HG03460 (cell line): ENCODE measurements at regions not wholly inside any gene's neighbourhood (a gene's known extent, or its start where the extent isn't known, plus 50 kb on each side); places are given as distances from the start of the nearest gene placed in this dataset.
"Not testable (repeated sequence)": the region's sequence is repeated elsewhere in the genome, so short reads cannot be mapped to it uniquely, and the experiment has no call there.

Experiments used
- ATAC-seq: cut with Tn5 transposase; IDR thresholded peaks from one replicate; pipeline ENCODE4 v1.9.1; 2021; ENCODE audit not compliant: unreplicated experiment

GRCh38 chr7:149569726-149570422 lies 72.3 kb upstream of the ZNF746 start:
- no peak for ATAC-seq

GRCh38 chr7:149569025-149569725 lies 71.6 kb upstream of the ZNF746 start:
- no peak for ATAC-seq

- no peak for ATAC-seq
Observed at GRCh38 chr7:149568218-149568617, 70.6 kb upstream of the ZNF746 start.

- ATAC-seq: no peak
Observed at GRCh38 chr7:149566103-149566502, 68.5 kb upstream of the ZNF746 start.

- no peak for ATAC-seq
Observed at GRCh38 chr7:149565096-149565382, 67.4 kb upstream of the ZNF746 start.

GRCh38 chr7:149564340-149565095 lies 66.9 kb upstream of the ZNF746 start:
- ATAC-seq: no peak

GRCh38 chr7:149562602-149563001 lies 65.0 kb upstream of the ZNF746 start:
- no peak for ATAC-seq

GRCh38 chr7:149561072-149561471 lies 63.5 kb upstream of the ZNF746 start:
- no peak for ATAC-seq

- no peak for ATAC-seq
Observed at GRCh38 chr7:149559711-149560110, 62.1 kb upstream of the ZNF746 start.

- no peak for ATAC-seq
Observed at GRCh38 chr7:149558149-149558861, 60.7 kb upstream of the ZNF746 start.

- ATAC-seq: not testable (repeated sequence)
Observed at GRCh38 chr7:149556525-149556924, 58.9 kb upstream of the ZNF746 start.

- not testable (repeated sequence) for ATAC-seq
Observed at GRCh38 chr7:149554821-149555220, 57.2 kb upstream of the ZNF746 start.

- not testable (repeated sequence) for ATAC-seq
Observed at GRCh38 chr7:149553991-149554390, 56.4 kb upstream of the ZNF746 start.

GRCh38 chr7:149552799-149553198 lies 55.2 kb upstream of the ZNF746 start:
- no peak for ATAC-seq
